Hematopoietic multipotent progenitor cell treated with erythropoietin and hydrocortisone succinate and interleukin-3 and kit ligand, for 15 days (in vitro differentiated cells): ENCODE measurements at regions not wholly inside any gene's neighbourhood (a gene's known extent, or its start where the extent isn't known, plus 50 kb on each side); places are given as distances from the start of the nearest gene placed in this dataset.
"Not testable (repeated sequence)": the region's sequence is repeated elsewhere in the genome, so short reads cannot be mapped to it uniquely, and the experiment has no call there.

ENCODE experiments used
- DNase-seq: peaks from one replicate; pipeline ENCODE4 v3.0.0-alpha.2; 2015; ENCODE audit warnings: low spot score

DNA sequence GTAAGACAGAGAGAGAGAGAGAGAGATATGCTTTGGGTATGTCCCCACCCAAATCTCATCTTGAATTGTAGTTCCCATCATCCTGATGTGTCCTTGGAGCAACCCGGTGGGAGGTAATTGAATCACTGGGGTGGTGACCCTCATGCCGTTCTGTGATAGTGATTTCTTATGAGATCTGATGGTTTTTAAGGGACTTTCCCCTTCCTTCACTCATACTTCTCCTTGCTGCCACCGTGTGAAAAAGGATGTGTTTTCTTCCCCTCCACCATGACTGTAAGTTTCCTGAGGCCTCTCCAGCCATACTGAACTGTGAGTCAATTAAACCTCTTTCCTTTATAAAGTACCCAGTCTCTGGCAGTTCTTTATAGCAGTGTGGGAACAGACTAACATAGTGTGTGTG, 60.3 kb downstream of the EOMES start:
- no peak for DNase-seq

GRCh38 chr3:27659279-27660021, 62.7 kb downstream of the EOMES start:
- DNase-seq: peak; percentile 5

GRCh38 chr3:27658741-27659140, 63.4 kb downstream of the EOMES start:
- no peak for DNase-seq

GRCh38 chr3:27657871-27658270, 64.3 kb downstream of the EOMES start:
- no peak for DNase-seq

DNA sequence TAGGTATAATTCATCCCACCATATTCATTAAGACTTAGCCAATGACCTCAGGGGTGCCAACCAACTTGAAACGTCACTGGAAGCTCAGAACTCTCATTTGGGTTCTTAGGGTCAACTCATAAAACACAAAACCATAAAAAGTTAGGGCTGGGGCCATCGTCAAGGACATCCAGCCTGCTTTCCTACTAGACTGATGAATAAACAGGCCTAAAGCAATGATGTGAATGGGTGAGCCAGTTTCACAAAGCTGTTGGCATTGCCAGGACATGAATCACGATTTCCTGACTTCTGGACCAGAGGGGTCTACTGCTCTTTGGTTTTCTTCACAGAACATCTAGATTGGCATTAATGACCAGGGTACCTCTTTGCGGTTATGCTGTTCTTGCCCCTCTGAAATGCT, 64.7 kb downstream of the EOMES start:
- DNase-seq: no peak

DNA sequence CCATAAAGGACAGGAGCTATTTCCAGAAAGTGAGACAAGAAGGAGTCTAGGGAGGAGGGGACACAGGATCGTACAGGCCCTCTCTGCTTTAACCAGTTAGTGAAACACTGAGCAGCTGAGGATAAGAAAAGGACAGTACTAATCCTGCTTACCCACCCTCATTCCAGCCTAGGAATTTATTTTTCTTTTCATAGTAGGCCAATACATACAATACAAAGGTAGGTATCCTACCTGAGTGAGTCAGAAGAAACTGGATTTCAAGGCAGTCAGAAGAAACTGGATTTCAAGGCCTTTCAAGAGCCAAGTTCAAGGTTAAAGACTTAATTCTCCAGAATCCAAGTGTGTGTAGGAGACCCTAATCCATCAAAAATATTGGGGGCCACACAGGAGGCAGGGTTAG, 65.3 kb downstream of the EOMES start:
- DNase-seq: no peak

GRCh38 chr3:27655547-27655946, 66.6 kb downstream of the EOMES start:
- DNase-seq: no peak

GRCh38 chr3:27653803-27654558, 68.1 kb downstream of the EOMES start:
- no peak for DNase-seq

- DNase-seq: no peak
Observed at GRCh38 chr3:27649277-27649676, 72.8 kb downstream of the EOMES start.

GRCh38 chr3:27646896-27647295, 75.2 kb downstream of the EOMES start:
- no peak for DNase-seq

GRCh38 chr3:27644941-27645340, 77.2 kb downstream of the EOMES start:
- DNase-seq: no peak

GRCh38 chr3:27643355-27643754, 78.8 kb downstream of the EOMES start:
- DNase-seq: no peak

GRCh38 chr3:27642796-27643195, 79.3 kb downstream of the EOMES start:
- DNase-seq: no peak

DNA sequence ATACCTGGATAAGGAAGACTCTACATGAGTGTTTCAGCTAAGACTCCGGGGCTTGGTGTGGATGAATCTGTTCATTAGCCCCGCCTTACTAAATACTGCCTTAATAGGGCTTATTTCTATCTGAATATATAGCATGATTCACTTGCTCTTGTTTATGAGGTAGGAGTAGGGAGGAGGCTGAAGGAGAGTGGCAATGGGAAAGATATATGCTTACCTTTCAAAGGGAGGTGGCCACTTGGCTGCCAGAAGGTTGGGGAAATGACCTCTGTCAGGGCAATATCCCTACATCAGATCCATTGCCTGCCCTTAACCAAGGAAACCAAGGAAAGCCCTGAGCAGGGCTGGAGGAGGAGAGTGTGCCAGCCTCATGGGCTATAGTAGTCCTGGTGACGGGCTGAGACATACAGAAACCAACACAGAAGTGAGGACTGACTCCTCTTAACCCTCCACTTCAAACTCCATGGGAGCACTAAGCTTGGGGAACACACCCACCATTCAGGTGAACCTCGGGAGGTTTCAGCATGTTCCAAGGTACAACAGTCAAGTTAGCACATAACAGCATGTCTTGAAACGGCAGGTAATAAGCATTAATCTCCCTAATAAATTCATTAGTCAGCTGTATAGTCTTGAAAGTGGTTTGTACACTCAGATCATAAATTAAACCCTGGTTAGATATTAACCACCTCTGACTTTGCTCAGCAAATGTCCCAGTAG, 80.1 kb downstream of the EOMES start:
- DNase-seq: no peak

GRCh38 chr3:27641271-27641800, 80.8 kb downstream of the EOMES start:
- DNase-seq: no peak

DNA sequence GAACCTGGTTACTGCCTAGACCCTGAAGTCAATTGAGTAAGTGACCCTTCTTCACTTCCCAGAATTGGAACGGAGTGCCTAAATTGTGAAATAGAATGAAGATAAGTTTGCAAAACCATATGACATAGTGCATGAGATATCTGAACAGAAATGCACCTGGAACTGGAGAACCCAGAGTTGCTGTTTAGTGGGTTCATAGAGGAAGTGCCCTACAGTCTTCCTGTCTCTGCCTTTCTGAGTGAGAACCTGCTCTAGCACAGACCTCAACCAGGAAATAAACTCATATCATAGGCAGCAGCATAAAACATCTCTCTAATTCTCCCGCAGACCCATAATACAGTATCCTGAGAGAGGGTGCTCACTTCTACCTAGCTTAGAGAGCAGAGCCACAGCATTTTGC, 82.9 kb downstream of the EOMES start:
- no peak for DNase-seq

DNA sequence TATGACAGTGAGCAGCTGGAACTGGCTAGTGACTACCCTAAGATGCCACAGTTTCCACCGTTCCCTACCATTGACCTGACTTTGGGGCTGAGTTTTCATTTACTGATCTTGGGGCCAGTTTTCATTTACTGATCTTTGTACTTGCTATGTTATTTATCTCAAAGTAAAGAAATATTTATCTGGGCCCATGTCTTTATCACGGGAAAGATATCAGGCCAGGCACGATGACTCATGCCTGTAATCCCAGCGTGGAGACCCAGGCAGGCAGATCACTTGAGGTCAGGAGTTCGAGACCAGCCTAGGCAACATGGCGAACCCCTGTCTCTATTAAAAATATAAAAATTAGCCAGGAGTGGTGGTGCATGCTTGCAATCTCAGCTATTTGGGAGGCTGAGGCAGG, 83.5 kb downstream of the EOMES start:
- no peak for DNase-seq

GRCh38 chr3:27637346-27637995, 84.7 kb downstream of the EOMES start:
- DNase-seq: no peak

- DNase-seq: not testable (repeated sequence)
Observed at GRCh38 chr3:27635006-27635405, 87.1 kb downstream of the EOMES start.

- DNase-seq: no peak
Observed at GRCh38 chr3:27633224-27633545, 88.9 kb downstream of the EOMES start.

DNA sequence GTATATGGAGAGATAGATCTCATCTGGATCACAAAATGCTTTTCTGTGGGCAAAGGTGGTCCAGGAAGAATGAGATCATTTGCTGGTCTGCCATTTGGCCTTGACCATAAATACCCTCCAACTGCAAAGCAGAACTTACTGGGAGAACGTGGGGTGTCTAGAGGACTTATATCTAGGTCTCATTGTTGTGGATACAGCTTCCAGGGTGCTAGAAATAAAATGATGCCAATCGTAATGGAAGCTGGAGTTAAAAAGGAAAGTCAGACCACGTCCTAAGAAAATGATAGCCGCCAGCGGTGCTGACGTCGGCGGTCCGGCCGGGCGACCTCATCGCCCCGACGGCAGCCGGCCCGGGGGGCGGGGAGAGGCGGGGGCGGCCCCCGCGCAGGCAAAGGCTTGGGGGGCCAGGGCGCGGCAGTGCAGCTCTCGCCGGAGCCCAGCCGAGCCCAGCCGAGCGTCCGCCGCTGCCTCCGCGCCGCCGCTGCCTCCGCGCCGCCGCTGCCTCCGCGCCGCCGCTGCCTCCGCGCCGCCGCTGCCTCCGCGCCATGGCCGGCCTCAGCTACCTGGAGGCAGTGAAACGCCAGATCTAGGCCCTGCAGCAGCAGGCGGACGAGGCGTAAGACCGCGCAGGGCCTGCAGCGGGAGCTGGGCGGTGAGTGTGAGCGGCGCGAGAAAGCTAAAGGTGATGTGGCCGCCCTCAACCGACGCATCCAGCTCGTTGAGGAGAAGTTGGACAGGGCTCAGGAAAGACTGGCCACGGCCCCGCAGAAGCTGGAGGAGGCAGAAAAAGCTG, 89.5 kb downstream of the EOMES start:
- DNase-seq: no peak

- DNase-seq: no peak
Observed at GRCh38 chr3:27630885-27631284, 91.2 kb downstream of the EOMES start.
